Trophoblast cell (in vitro differentiated cells and primary cell): ENCODE measurements at regions not wholly inside any gene's neighbourhood (a gene's known extent, or its start where the extent isn't known, plus 50 kb on each side); places are given as distances from the start of the nearest gene placed in this dataset.

Experiments
- DNase-seq, 2 donors: peaks; one replicate each; pipeline ENCODE4 v3.0.0-alpha.2; 2016
- H2AFZ ChIP-seq: 2 replicates; pipeline ENCODE4 v1.6.1; 2013; ENCODE audit warnings: low read length, moderate library complexity, mild to moderate bottlenecking; ENCODE audit not compliant: insufficient read depth, poor library complexity
- H2AK5ac ChIP-seq: 2 replicates; pipeline ENCODE4 v1.6.1; 2013; ENCODE audit warnings: mild to moderate bottlenecking, low read length
- H2BK120ac ChIP-seq: 2 replicates; pipeline ENCODE4 v1.6.1; 2013; ENCODE audit warnings: low read length, mild to moderate bottlenecking, moderate library complexity; ENCODE audit not compliant: insufficient read depth, poor library complexity
- H2BK12ac ChIP-seq: 2 replicates; pipeline ENCODE4 v1.6.1; 2013; ENCODE audit warnings: mild to moderate bottlenecking, low read length, moderate library complexity
- H2BK5ac ChIP-seq: 2 replicates; pipeline ENCODE4 v1.6.1; 2013; ENCODE audit warnings: low read length, low read depth, moderate library complexity, mild to moderate bottlenecking; ENCODE audit not compliant: poor library complexity
- H3K14ac ChIP-seq: 2 replicates; pipeline ENCODE4 v1.6.1; 2013; ENCODE audit warnings: mild to moderate bottlenecking, low read length
- H3K18ac ChIP-seq: 2 replicates; pipeline ENCODE4 v1.6.1; 2013; ENCODE audit warnings: mild to moderate bottlenecking, low read length
- H3K23ac ChIP-seq: 2 replicates; pipeline ENCODE4 v1.6.1; 2013; ENCODE audit warnings: low read length
- H3K27ac ChIP-seq: 2 replicates; pipeline ENCODE4 v1.5.1; 2013; ENCODE audit warnings: low read depth, mild to moderate bottlenecking, inconsistent platforms, low read length, moderate library complexity
- H3K27me3 ChIP-seq: 2 replicates; pipeline ENCODE4 v1.6.1; 2013; ENCODE audit warnings: inconsistent platforms, mild to moderate bottlenecking, low read length, moderate library complexity; ENCODE audit not compliant: insufficient read depth
- H3K36me3 ChIP-seq, 2 experiments: 1 replicate in 1 of 2; 2 replicates in 1 of 2; pipeline ENCODE4 v1.6.1; 2013; ENCODE audit warnings: low read length in 2 of 2, mild to moderate bottlenecking in 2 of 2, moderate library complexity in 1 of 2; ENCODE audit not compliant: insufficient read depth in 2 of 2, control insufficient read depth in 1 of 2
- H3K4ac ChIP-seq: 2 replicates; pipeline ENCODE4 v1.6.1; 2013; ENCODE audit warnings: low read depth, mild to moderate bottlenecking, low read length, moderate library complexity
- H3K4me1 ChIP-seq, 2 experiments: 1 replicate in 1 of 2; 2 replicates in 1 of 2; pipeline ENCODE4 v1.6.1; 2013; ENCODE audit warnings: low read length in 2 of 2, mild to moderate bottlenecking in 2 of 2, moderate library complexity in 1 of 2; ENCODE audit not compliant: insufficient read depth in 2 of 2, control insufficient read depth in 1 of 2
- H3K4me2 ChIP-seq: 2 replicates; pipeline ENCODE4 v1.6.1; 2013; ENCODE audit warnings: inconsistent platforms, mild to moderate bottlenecking, low read length, moderate library complexity
- H3K4me3 ChIP-seq: 2 replicates; pipeline ENCODE4 v1.5.1; 2013; ENCODE audit warnings: mild to moderate bottlenecking, low read depth, low read length, inconsistent platforms
- H3K79me1 ChIP-seq: one replicate; pipeline ENCODE4 v1.6.1; 2013; ENCODE audit warnings: low read length
- H3K79me2 ChIP-seq: 2 replicates; pipeline ENCODE4 v1.6.1; 2013; ENCODE audit warnings: low read length, mild to moderate bottlenecking; ENCODE audit not compliant: control insufficient read depth, insufficient read depth, poor library complexity
- H3K9ac ChIP-seq: 2 replicates; pipeline ENCODE4 v1.6.1; 2013; ENCODE audit warnings: mild to moderate bottlenecking, low read length
- H3K9me3 ChIP-seq: 2 replicates; pipeline ENCODE4 v1.6.1; 2013; ENCODE audit warnings: low read depth, mild to moderate bottlenecking, control low read depth, inconsistent platforms, low read length; ENCODE audit not compliant: insufficient read depth
- H4K12ac ChIP-seq: 2 replicates; pipeline ENCODE4 v1.6.1; 2013; ENCODE audit warnings: low read depth, mild to moderate bottlenecking, low read length, moderate library complexity
- H4K8ac ChIP-seq: 2 replicates; pipeline ENCODE4 v1.6.1; 2013; ENCODE audit warnings: low read depth, mild to moderate bottlenecking, low read length, moderate library complexity
- H4K91ac ChIP-seq: one replicate; pipeline ENCODE4 v1.6.1; 2013; ENCODE audit warnings: low read depth, mild to moderate bottlenecking, low read length, moderate library complexity
- WGBS: extraction: QIAGEN DNeasy Blood & Tissue Kit; methylation state at CpG from one replicate; pipeline ENCODE4 v1.1.7; 2013; ENCODE audit warnings: missing lambda C conversion rate; ENCODE audit not compliant: insufficient read length, insufficient coverage; ENCODE audit errors: extremely low coverage; 5-methylcytosine and 5-hydroxymethylcytosine counted together

GRCh38 chr11:38723361-38723760, 2125.3 kb upstream of the RAG2 start:
- Histone ChIP-seq H2BK120ac (no peak overlapping the region), H3K4me3 (no peak overlapping the region), H4K12ac (no peak overlapping the region), H3K79me2 (no peaks in the 10 kb centered on the region), H3K9ac (no peak overlapping the region), H2BK5ac (no peak overlapping the region), H3K4ac (no peak overlapping the region), H3K23ac (no peak overlapping the region), H4K8ac (no peak overlapping the region), H3K79me1 (no peaks in the 10 kb centered on the region), H3K27ac (no peak overlapping the region), H3K36me3 (no peaks in the 10 kb centered on the region), H3K18ac (no peak overlapping the region), H3K4me2 (no peak overlapping the region), H3K9me3 (no peaks in the 10 kb centered on the region), H2AFZ (no peak overlapping the region), H3K4me1 (no peaks in the 10 kb centered on the region), H2AK5ac (no peak overlapping the region), H3K27me3 (no peaks in the 10 kb centered on the region), H4K91ac (no peak overlapping the region), H3K14ac (no peak overlapping the region), H2BK12ac (no peak overlapping the region)
- DNase-seq, result no peak
- WGBS, result no CpG with 5 or more reads among the region's 1 CpG

- Histone ChIP-seq H3K36me3 (no peaks in the 10 kb centered on the region), H3K23ac (no peak overlapping the region), H3K4ac (no peak overlapping the region), H3K18ac (no peak overlapping the region), H3K4me2 (no peak overlapping the region), H3K79me2 (no peaks in the 10 kb centered on the region), H2BK120ac (no peak overlapping the region), H3K27ac (no peak overlapping the region), H3K4me1 (no peaks in the 10 kb centered on the region), H3K9ac (no peak overlapping the region), H4K91ac (no peak overlapping the region), H3K14ac (no peak overlapping the region), H3K79me1 (no peaks in the 10 kb centered on the region), H2BK5ac (no peak overlapping the region), H4K12ac (no peak overlapping the region), H2AK5ac (no peak overlapping the region), H4K8ac (no peak overlapping the region), H2AFZ (no peak overlapping the region), H2BK12ac (no peak overlapping the region), H3K9me3 (no peaks in the 10 kb centered on the region), H3K27me3 (no peaks in the 10 kb centered on the region), H3K4me3 (no peak overlapping the region)
- WGBS, result no CpG with 5 or more reads among the region's 1 CpG
- no peak for DNase-seq
These were observed 2123.7 kb upstream of the RAG2 start for GRCh38 chr11:38721586-38722315.

GRCh38 chr11:38718659-38719058, 2120.6 kb upstream of the RAG2 start:
- H3K4me3 ChIP-seq, result no peak overlapping the region
- no peak overlapping the region for H4K8ac ChIP-seq
- H3K18ac ChIP-seq, result no peak overlapping the region
- H2BK12ac ChIP-seq, result no peak overlapping the region
- H3K9me3 ChIP-seq, result no peaks in the 10 kb centered on the region
- H2BK5ac ChIP-seq, result no peak overlapping the region
- H3K9ac ChIP-seq, result no peak overlapping the region
- no peaks in the 10 kb centered on the region for H3K27me3 ChIP-seq
- no peak overlapping the region for H4K91ac ChIP-seq
- H3K4ac ChIP-seq, result no peak overlapping the region
- WGBS, result no CpG with 5 or more reads among the region's 1 CpG
- no peak overlapping the region for H4K12ac ChIP-seq
- H3K4me1 ChIP-seq, result no peaks in the 10 kb centered on the region
- no peak overlapping the region for H2AFZ ChIP-seq
- H3K27ac ChIP-seq, result no peak overlapping the region
- H3K14ac ChIP-seq, result no peak overlapping the region
- H2BK120ac ChIP-seq, result no peak overlapping the region
- H3K4me2 ChIP-seq, result no peak overlapping the region
- H3K79me2 ChIP-seq, result no peaks in the 10 kb centered on the region
- no peaks in the 10 kb centered on the region for H3K36me3 ChIP-seq
- H3K23ac ChIP-seq, result no peak overlapping the region
- no peak for DNase-seq
- no peak overlapping the region for H2AK5ac ChIP-seq
- H3K79me1 ChIP-seq, result no peaks in the 10 kb centered on the region

GRCh38 chr11:38718049-38718448, 2120.0 kb upstream of the RAG2 start:
- Histone ChIP-seq H2BK12ac (no peak overlapping the region), H2AK5ac (no peak overlapping the region), H4K91ac (no peak overlapping the region), H3K4ac (no peak overlapping the region), H3K18ac (no peak overlapping the region), H4K12ac (no peak overlapping the region), H3K4me3 (no peak overlapping the region), H3K27ac (no peak overlapping the region), H2BK120ac (no peak overlapping the region), H3K14ac (no peak overlapping the region), H3K36me3 (no peaks in the 10 kb centered on the region), H2AFZ (no peak overlapping the region), H3K9me3 (no peaks in the 10 kb centered on the region), H3K4me1 (no peaks in the 10 kb centered on the region), H2BK5ac (no peak overlapping the region), H4K8ac (no peak overlapping the region), H3K79me2 (no peaks in the 10 kb centered on the region), H3K23ac (no peak overlapping the region), H3K79me1 (no peaks in the 10 kb centered on the region), H3K27me3 (no peaks in the 10 kb centered on the region), H3K9ac (no peak overlapping the region), H3K4me2 (no peak overlapping the region)
- DNase-seq, result no peak
- WGBS, result no CpG with 5 or more reads among the region's 2 CpGs
